ENCODE measurements at regions not wholly inside any gene's neighbourhood (a gene's known extent, or its start where the extent isn't known, plus 50 kb on each side); places are given as distances from the start of the nearest gene placed in this dataset.

DNA sequence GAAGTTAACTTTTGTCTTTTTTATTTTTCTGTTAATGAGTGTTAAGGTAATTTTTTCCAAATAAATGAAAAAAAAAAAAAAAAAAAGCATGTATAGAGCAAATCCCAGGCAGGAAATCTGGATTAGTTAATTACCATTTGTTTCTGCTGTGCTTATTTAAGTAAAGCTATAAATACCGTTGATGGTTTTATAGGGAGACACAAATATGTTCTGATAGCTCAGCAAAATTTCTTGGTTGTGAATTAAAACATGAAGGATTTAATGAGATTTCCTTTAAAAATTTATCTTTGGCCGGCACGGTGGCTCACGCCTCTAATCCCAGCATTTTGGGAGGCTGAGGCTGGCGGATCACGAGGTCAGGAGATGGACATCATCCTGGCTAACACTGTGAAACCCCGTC is 189.4 kb downstream of the CD109 start (continued):
- TF ChIP-seq ZNF462 (CRISPR knock-in tag; IDR thresholded peaks at IDR 0.05): no peak
- no peak for TF ChIP-seq POLR2AphosphoS5 (IDR thresholded peaks at IDR 0.05; ENCODE audit: low read depth)
- no peak for TF ChIP-seq EZH2phosphoT487 (IDR thresholded peaks at IDR 0.05; ENCODE audit: unreplicated experiment)
- no peak for TF ChIP-seq JUNB (IDR thresholded peaks at IDR 0.05; ENCODE audit: unreplicated experiment)
- no peak for TF ChIP-seq CTCF (conservative IDR thresholded peaks at IDR 0.05; ENCODE audit: low read depth in 2 of 2)
- TF ChIP-seq ZNF114 (CRISPR knock-in tag; IDR thresholded peaks at IDR 0.05): no peak
- no peak for TF ChIP-seq CREB1 (CRISPR knock-in tag; IDR thresholded peaks at IDR 0.05; ENCODE audit: low read depth)
- no peak for TF ChIP-seq EZH2 (IDR thresholded peaks at IDR 0.05; ENCODE audit: low read depth, unreplicated experiment)
- no peak for TF ChIP-seq ZNF331 (CRISPR knock-in tag; IDR thresholded peaks at IDR 0.05; ENCODE audit: low read depth)

DNA sequence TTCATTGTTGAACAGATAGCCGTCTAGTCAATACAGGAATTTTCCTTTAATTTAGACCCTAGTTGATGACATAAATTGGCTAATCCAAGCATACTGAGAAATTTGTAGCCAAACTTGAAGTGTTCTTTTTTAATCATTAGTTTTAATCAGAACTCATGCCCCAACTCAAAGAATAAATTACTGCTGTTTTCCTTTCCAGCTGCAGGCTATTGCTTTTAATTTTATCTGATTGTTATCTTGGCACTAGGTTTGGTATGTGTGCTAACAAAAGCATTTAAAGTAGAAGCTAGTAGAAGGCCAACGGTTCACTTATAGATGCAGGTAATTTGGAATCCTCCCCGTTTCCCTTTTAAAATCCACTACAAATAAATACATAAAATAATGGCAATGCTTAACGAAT is 188.5 kb downstream of the CD109 start:
- H3K27ac Mint-ChIP-seq: no peak overlapping the region

More for the DNA sequence above, 188.5 kb downstream of the CD109 start:
- H3F3A ChIP-seq (replicated peaks; ENCODE audit: low read depth): no peaks in the 10 kb centered on the region
- no peak overlapping the region for H3K4me3 ChIP-seq
- H3K9me2 ChIP-seq (ENCODE audit: insufficient read depth): 0 out of 2 replicates have a peak, but pooled peaks cover 5% of the 10 kb centered on the region
- DNase-seq (ENCODE audit: low spot score): no peak
- H3K27me3 ChIP-seq (ENCODE audit: insufficient read depth): no peaks in the 10 kb centered on the region
- TF ChIP-seq ZNF114 (CRISPR knock-in tag; IDR thresholded peaks at IDR 0.05): no peak
- no peak for TF ChIP-seq ZNF331 (CRISPR knock-in tag; IDR thresholded peaks at IDR 0.05; ENCODE audit: low read depth)
- no peak for TF ChIP-seq REST (IDR thresholded peaks at IDR 0.05; ENCODE audit: unreplicated experiment)
- TF ChIP-seq CTCF (conservative IDR thresholded peaks at IDR 0.05; ENCODE audit: low read depth in 2 of 2): no peak
- no peak for TF ChIP-seq EZH2phosphoT487 (IDR thresholded peaks at IDR 0.05; ENCODE audit: unreplicated experiment)
- no peak for TF ChIP-seq NANOG (IDR thresholded peaks at IDR 0.05; ENCODE audit: borderline replicate concordance)
- TF ChIP-seq POLR2AphosphoS5 (IDR thresholded peaks at IDR 0.05; ENCODE audit: low read depth): no peak
- no peak overlapping the region for H3K4me2 ChIP-seq
- H3K27ac ChIP-seq (ENCODE audit: low read depth): no peak overlapping the region
- no peak overlapping the region for H3K4me3 Mint-ChIP-seq
- H3K36me3 Mint-ChIP-seq (ENCODE audit: low read depth): no peaks in the 10 kb centered on the region
- H4K20me1 ChIP-seq (replicated peaks; ENCODE audit: insufficient read depth): no peaks in the 10 kb centered on the region
- peaks cover 17% of the 10 kb centered on the region for H3K4me1 Mint-ChIP-seq
- peak overlapping the region; percentile 45 for H2AFZ ChIP-seq
- peaks cover 8% of the 10 kb centered on the region for H3K4me1 ChIP-seq (ENCODE audit: insufficient read depth)
- no peaks in the 10 kb centered on the region for H3K36me3 ChIP-seq (ENCODE audit: insufficient read depth)
- no peaks in the 10 kb centered on the region for H3K79me2 ChIP-seq (replicated peaks; ENCODE audit: insufficient read depth)
- no peak for ATAC-seq
- no peaks in the 10 kb centered on the region for H3K27me3 Mint-ChIP-seq (ENCODE audit: insufficient read depth, low read depth, poor library complexity)
- H3K9me3 Mint-ChIP-seq: no peaks in the 10 kb centered on the region

All from GM23338 (cell line).